ENCODE measurements at regions not wholly inside any gene's neighbourhood (a gene's known extent, or its start where the extent isn't known, plus 50 kb on each side); places are given as distances from the start of the nearest gene placed in this dataset.

GRCh38 chr21:28789523-28789922 lies 203.2 kb downstream of the LTN1 start:
- H3K27ac Mint-ChIP-seq = no peak overlapping the region

GRCh38 chr21:28788030-28788429 lies 204.6 kb downstream of the LTN1 start:
- Histone ChIP-seq H2AFZ (ENCODE audit: insufficient read depth, low read depth, low read length, poor library complexity, severe bottlenecking) (no peak overlapping the region), H3K36me3 (replicated peaks in 1 of 2; ENCODE audit: control insufficient read depth in 1 of 2, insufficient read depth in 2 of 2, low read length in 2 of 2) (no peaks in the 10 kb centered on the region), H3K79me2 (ENCODE audit: insufficient read depth, low read length) (no peaks in the 10 kb centered on the region), H3K4me2 (replicated peaks; ENCODE audit: extremely low read depth, low read length, poor library complexity, severe bottlenecking) (no peak overlapping the region), H3K9ac (ENCODE audit: insufficient read depth, low read length, poor library complexity, severe bottlenecking) (no peak overlapping the region), H3K4me1 (ENCODE audit: control insufficient read depth in 1 of 2, insufficient read depth in 2 of 2, low read length in 2 of 2) (no peaks in the 10 kb centered on the region), H3K9me3 (replicated peaks in 1 of 2; ENCODE audit: control insufficient read depth in 1 of 2, insufficient read depth in 1 of 2, low read length in 2 of 2) (peaks cover 0 to 13% of the 10 kb centered on the region in 2 donors), H4K20me1 (ENCODE audit: insufficient read depth, low read length) (no peaks in the 10 kb centered on the region), H3K27ac (ENCODE audit: low read depth in 1 of 2, low read length in 2 of 2) (no peak overlapping the region), H3K27me3 (ENCODE audit: control insufficient read depth in 2 of 2, insufficient read depth in 2 of 2, low read length in 2 of 2) (no peaks in the 10 kb centered on the region), H3K4me3 (replicated peaks in 1 of 3; ENCODE audit: low read depth in 2 of 3, low read length in 3 of 3) (no peak overlapping the region)
- Mint-ChIP-seq H3K9me3 (peaks cover 6 to 18% (median 8%) of the 10 kb centered on the region in 7 donors), H3K27ac (no peak overlapping the region), H3K4me1 (peaks cover 2% of the 10 kb centered on the region), H3K4me3 (no peak overlapping the region), H3K27me3 (ENCODE audit: low read depth in 3 of 3) (no peaks in the 10 kb centered on the region), H3K36me3 (no peaks in the 10 kb centered on the region)
- intact Hi-C loops (cut with micrococcal nuclease) = no loop called here
- DNase-seq = no peak
- no peak for TF ChIP-seq CTCF (IDR thresholded peaks at IDR 0.05)
- WGBS (ENCODE audit: insufficient coverage) = no CpG with 5 or more reads among the region's 6 CpGs

More at GRCh38 chr21:28789523-28789922, 203.2 kb downstream of the LTN1 start:
- peaks cover 0 to 1% (median 0%) of the 10 kb centered on the region in 3 donors for H3K27me3 Mint-ChIP-seq (ENCODE audit: low read depth in 3 of 3)
- Histone ChIP-seq H3K27me3 (ENCODE audit: control insufficient read depth in 2 of 2, insufficient read depth in 2 of 2, low read length in 2 of 2) (no peaks in the 10 kb centered on the region), H3K4me2 (replicated peaks; ENCODE audit: extremely low read depth, low read length, poor library complexity, severe bottlenecking) (no peak overlapping the region), H3K4me1 (ENCODE audit: control insufficient read depth in 1 of 2, insufficient read depth in 2 of 2, low read length in 2 of 2) (no peaks in the 10 kb centered on the region), H3K36me3 (replicated peaks in 1 of 2; ENCODE audit: control insufficient read depth in 1 of 2, insufficient read depth in 2 of 2, low read length in 2 of 2) (no peaks in the 10 kb centered on the region), H3K4me3 (replicated peaks in 1 of 3; ENCODE audit: low read depth in 2 of 3, low read length in 3 of 3) (no peak overlapping the region), H3K79me2 (ENCODE audit: insufficient read depth, low read length) (no peaks in the 10 kb centered on the region), H2AFZ (ENCODE audit: insufficient read depth, low read depth, low read length, poor library complexity, severe bottlenecking) (no peak overlapping the region), H3K9me3 (replicated peaks in 1 of 2; ENCODE audit: control insufficient read depth in 1 of 2, insufficient read depth in 1 of 2, low read length in 2 of 2) (peaks cover 0 to 4% of the 10 kb centered on the region in 2 donors), H3K27ac (ENCODE audit: low read depth in 1 of 2, low read length in 2 of 2) (no peak overlapping the region), H4K20me1 (ENCODE audit: insufficient read depth, low read length) (no peaks in the 10 kb centered on the region), H3K9ac (ENCODE audit: insufficient read depth, low read length, poor library complexity, severe bottlenecking) (no peak overlapping the region)
- H3K4me3 Mint-ChIP-seq = no peak overlapping the region
- TF ChIP-seq CTCF (IDR thresholded peaks at IDR 0.05) = no peak
- H3K36me3 Mint-ChIP-seq = no peaks in the 10 kb centered on the region
- H3K9me3 Mint-ChIP-seq = peaks cover 4 to 15% (median 7%) of the 10 kb centered on the region in 7 donors
- DNase-seq = no peak
- no CpG with 5 or more reads among the region's 3 CpGs for WGBS (ENCODE audit: insufficient coverage)
- intact Hi-C loops (cut with micrococcal nuclease) = no loop called here
- peaks cover 2% of the 10 kb centered on the region for H3K4me1 Mint-ChIP-seq
